ENCODE measurements at regions not wholly inside any gene's neighbourhood (a gene's known extent, or its start where the extent isn't known, plus 50 kb on each side); places are given as distances from the start of the nearest gene placed in this dataset.
"Not testable (repeated sequence)": the region's sequence is repeated elsewhere in the genome, so short reads cannot be mapped to it uniquely, and the experiment has no call there.

- TF ChIP-seq POLR2AphosphoS5 (IDR thresholded peaks at IDR 0.05); POLR2A (IDR thresholded peaks at IDR 0.05; ENCODE audit: low read depth); CTCF (IDR thresholded peaks at IDR 0.05); EP300 (IDR thresholded peaks at IDR 0.05): not testable (repeated sequence)
Measured at GRCh38 chr9:41251101-41251500, 62.0 kb upstream of the ZNG1F start.

Data from esophagus muscularis mucosa (tissue), 4 donors.